WTC11 (cell line): ENCODE measurements at regions not wholly inside any gene's neighbourhood (a gene's known extent, or its start where the extent isn't known, plus 50 kb on each side); places are given as distances from the start of the nearest gene placed in this dataset.
A peak's percentile ranks its signal among the peaks of the same experiment; 100 is the strongest.

Experiments used
- ATAC-seq: fragments of 200-7000 bp; cut with Tn5 transposase; 2 replicates; pipeline ENCODE4 v1.10.0; 2021; ENCODE audit warnings: mild to moderate bottlenecking, moderate library complexity
- CTCF ChIA-PET: fragments of 300-600 bp; sonication (Branson Sonifier 250); formaldehyde crosslinking; loops from one replicate; lab custom pipeline; 2021; ENCODE audit warnings: antibody characterized with exemption; lab: Charles Lee
- POLR2A ChIA-PET: fragments of 350-600 bp; sonication (Branson Sonifier 250); formaldehyde crosslinking; loops from one replicate; lab custom pipeline; 2021; ENCODE audit warnings: antibody characterized with exemption; lab: Charles Lee
- DNase-seq: peaks from one replicate; pipeline ENCODE4 v3.0.0; 2021; ENCODE audit warnings: low spot score
- H3K27ac Mint-ChIP-seq: 2 replicates; pipeline ENCODE4 v1.8.0; 2021; ENCODE audit warnings: mixed read lengths
- H3K27me3 Mint-ChIP-seq: 2 replicates; pipeline ENCODE4 v1.8.0; 2021; ENCODE audit warnings: low read depth, mild to moderate bottlenecking, moderate library complexity, mixed read lengths
- H3K36me3 Mint-ChIP-seq: 2 replicates; pipeline ENCODE4 v1.8.0; 2021; ENCODE audit warnings: mixed read lengths
- H3K4me1 Mint-ChIP-seq: 2 replicates; pipeline ENCODE4 v1.8.0; 2022; ENCODE audit warnings: mixed read lengths
- H3K4me3 Mint-ChIP-seq: 2 replicates; pipeline ENCODE4 v1.8.0; 2021; ENCODE audit warnings: mild to moderate bottlenecking, moderate library complexity, mixed read lengths
- H3K9me3 Mint-ChIP-seq: 2 replicates; pipeline ENCODE4 v1.8.0; 2021; ENCODE audit warnings: mixed read lengths
- ATF3 ChIP-seq: sonication (generic); formaldehyde crosslinking; conservative IDR thresholded peaks from 2 replicates; pipeline ENCODE4 v1.8.1; 2022; ENCODE audit warnings: mild to moderate bottlenecking, missing genetic modification reagents
- EMX1 ChIP-seq: fragments of 250-450 bp; sonication (Bioruptor Pico); IDR thresholded peaks from 2 replicates; pipeline ENCODE4 v1.8.0; 2021; ENCODE audit warnings: mild to moderate bottlenecking
- ERG ChIP-seq: fragments of 250-450 bp; sonication (Bioruptor Pico); IDR thresholded peaks from 2 replicates; pipeline ENCODE4 v1.8.0; 2021; ENCODE audit warnings: mild to moderate bottlenecking
- FOXP1 ChIP-seq: sonication (generic); formaldehyde crosslinking; IDR thresholded peaks from 2 replicates; pipeline ENCODE4 v1.8.0; 2022; ENCODE audit warnings: missing genetic modification reagents, mild to moderate bottlenecking, moderate library complexity, borderline replicate concordance
- HMGXB4 ChIP-seq: sonication (generic); formaldehyde crosslinking; IDR thresholded peaks from 2 replicates; pipeline ENCODE4 v1.8.1; 2023; ENCODE audit warnings: mild to moderate bottlenecking, moderate library complexity, missing genetic modification reagents
- IRF2 ChIP-seq: sonication (generic); formaldehyde crosslinking; IDR thresholded peaks from 2 replicates; pipeline ENCODE4 v1.8.0; 2022; ENCODE audit warnings: low read depth, missing genetic modification reagents, borderline replicate concordance
- JAZF1 ChIP-seq: fragments of 250-450 bp; sonication (Bioruptor Pico); IDR thresholded peaks from 2 replicates; pipeline ENCODE4 v1.9.0; 2021; ENCODE audit warnings: moderate library complexity, mild to moderate bottlenecking, inconsistent platforms
- OVOL2 ChIP-seq: fragments of 250-450 bp; sonication (Bioruptor Pico); IDR thresholded peaks from 2 replicates; pipeline ENCODE4 v1.9.0; 2021; ENCODE audit warnings: mild to moderate bottlenecking, borderline replicate concordance
- PRRX2 ChIP-seq: fragments of 250-450 bp; sonication (Bioruptor Pico); IDR thresholded peaks from 2 replicates; pipeline ENCODE4 v1.8.0; 2021; ENCODE audit warnings: mild to moderate bottlenecking
- SMAD4 ChIP-seq: sonication (generic); formaldehyde crosslinking; IDR thresholded peaks from 2 replicates; pipeline ENCODE4 v1.8.0; 2022; ENCODE audit warnings: mild to moderate bottlenecking, missing genetic modification reagents
- TEAD1 ChIP-seq: sonication (generic); formaldehyde crosslinking; IDR thresholded peaks from 2 replicates; pipeline ENCODE4 v1.8.0; 2022; ENCODE audit warnings: mild to moderate bottlenecking, missing genetic modification reagents
- ZMAT4 ChIP-seq: fragments of 250-450 bp; sonication (Bioruptor Pico); IDR thresholded peaks from 2 replicates; pipeline ENCODE4 v1.9.0; 2021; ENCODE audit warnings: mild to moderate bottlenecking
- ZNF138 ChIP-seq: sonication (generic); formaldehyde crosslinking; conservative IDR thresholded peaks from 2 replicates; pipeline ENCODE4 v1.8.1; 2022; ENCODE audit warnings: mild to moderate bottlenecking, moderate library complexity, missing genetic modification reagents
- ZNF396 ChIP-seq: fragments of 250-450 bp; sonication (Bioruptor Pico); IDR thresholded peaks from 2 replicates; pipeline ENCODE4 v1.8.0; 2021; ENCODE audit warnings: mild to moderate bottlenecking, moderate library complexity, borderline replicate concordance
- ZNF532 ChIP-seq: fragments of 250-450 bp; sonication (Bioruptor Pico); IDR thresholded peaks from 2 replicates; pipeline ENCODE4 v1.9.0; 2021; ENCODE audit warnings: mild to moderate bottlenecking, borderline replicate concordance
- ZNF671 ChIP-seq: fragments of 250-450 bp; sonication (Bioruptor Pico); IDR thresholded peaks from 2 replicates; pipeline ENCODE4 v1.8.0; 2021; ENCODE audit warnings: mild to moderate bottlenecking
- TF ChIP-seq, protein P1 (sequence below): sonication (generic); formaldehyde crosslinking; IDR thresholded peaks from 2 replicates; pipeline ENCODE4 v1.8.1; 2022; ENCODE audit warnings: low read depth, missing genetic modification reagents, borderline replicate concordance
- TF ChIP-seq, protein P2 (sequence below): sonication (generic); formaldehyde crosslinking; IDR thresholded peaks from 2 replicates; pipeline ENCODE4 v1.8.0; 2023; ENCODE audit warnings: mild to moderate bottlenecking, missing genetic modification reagents
- TF ChIP-seq, protein P3 (sequence below): sonication (generic); formaldehyde crosslinking; IDR thresholded peaks from 2 replicates; pipeline ENCODE4 v1.8.1; 2023; ENCODE audit warnings: mild to moderate bottlenecking, missing genetic modification reagents, moderate library complexity

DNA sequence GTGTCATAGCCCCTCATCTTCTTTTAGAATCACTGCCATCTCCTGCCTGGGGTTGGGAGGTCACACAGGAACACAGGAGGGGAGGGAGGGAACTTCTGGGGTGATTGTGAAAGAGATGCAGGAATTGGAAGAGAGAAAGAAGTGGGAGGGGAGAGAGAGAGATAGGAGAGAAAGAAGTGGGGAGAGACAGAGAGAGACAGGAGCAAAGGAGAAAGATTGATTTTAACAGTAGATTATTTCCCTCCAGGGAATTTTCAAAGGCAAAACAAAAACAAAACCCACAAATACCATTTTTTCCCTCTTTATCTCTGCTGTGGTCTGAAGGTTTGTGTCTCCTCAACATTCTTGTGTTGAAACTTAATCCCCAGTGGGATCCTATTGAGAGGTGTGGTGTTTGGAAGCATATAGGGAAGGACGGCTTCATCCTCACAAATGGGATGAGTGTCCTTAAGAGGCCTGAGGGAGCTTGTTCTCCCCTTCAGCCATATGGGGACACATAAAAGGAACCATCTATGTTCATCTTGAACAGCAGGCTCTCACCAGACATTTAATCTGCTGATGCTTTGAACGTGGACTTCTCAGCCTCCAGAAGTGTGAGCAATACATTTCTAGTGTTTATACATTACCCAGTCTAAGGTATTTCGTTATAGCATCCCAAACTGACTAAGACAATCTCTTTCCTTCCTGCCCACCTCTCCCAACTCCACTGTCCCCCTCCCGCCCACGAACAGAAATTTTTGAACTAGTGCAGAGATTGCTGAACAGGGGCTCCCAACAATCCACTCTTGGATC, 134.9 kb upstream of the MAX start:
- H3K4me3 Mint-ChIP-seq = no peak overlapping the region
- ChIA-PET POLR2A (no interaction called here), CTCF (no interaction called here)
- no peaks in the 10 kb centered on the region for H3K36me3 Mint-ChIP-seq
- H3K27ac Mint-ChIP-seq = no peak overlapping the region
- ATAC-seq = no peak
- no peaks in the 10 kb centered on the region for H3K27me3 Mint-ChIP-seq
- DNase-seq = no peak
- TF ChIP-seq PRRX2 (CRISPR knock-in tag) (no peak), ZNF396 (CRISPR knock-in tag) (no peak), EMX1 (CRISPR knock-in tag) (no peak), ZMAT4 (no peak), FOXP1 (CRISPR knock-in tag) (no peak), ATF3 (CRISPR knock-in tag) (no peak)
- TF ChIP-seq, protein P1, sequence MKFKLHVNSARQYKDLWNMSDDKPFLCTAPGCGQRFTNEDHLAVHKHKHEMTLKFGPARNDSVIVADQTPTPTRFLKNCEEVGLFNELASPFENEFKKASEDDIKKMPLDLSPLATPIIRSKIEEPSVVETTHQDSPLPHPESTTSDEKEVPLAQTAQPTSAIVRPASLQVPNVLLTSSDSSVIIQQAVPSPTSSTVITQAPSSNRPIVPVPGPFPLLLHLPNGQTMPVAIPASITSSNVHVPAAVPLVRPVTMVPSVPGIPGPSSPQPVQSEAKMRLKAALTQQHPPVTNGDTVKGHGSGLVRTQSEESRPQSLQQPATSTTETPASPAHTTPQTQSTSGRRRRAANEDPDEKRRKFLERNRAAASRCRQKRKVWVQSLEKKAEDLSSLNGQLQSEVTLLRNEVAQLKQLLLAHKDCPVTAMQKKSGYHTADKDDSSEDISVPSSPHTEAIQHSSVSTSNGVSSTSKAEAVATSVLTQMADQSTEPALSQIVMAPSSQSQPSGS (CRISPR knock-in tag) = no peak
- TF ChIP-seq, protein P2, sequence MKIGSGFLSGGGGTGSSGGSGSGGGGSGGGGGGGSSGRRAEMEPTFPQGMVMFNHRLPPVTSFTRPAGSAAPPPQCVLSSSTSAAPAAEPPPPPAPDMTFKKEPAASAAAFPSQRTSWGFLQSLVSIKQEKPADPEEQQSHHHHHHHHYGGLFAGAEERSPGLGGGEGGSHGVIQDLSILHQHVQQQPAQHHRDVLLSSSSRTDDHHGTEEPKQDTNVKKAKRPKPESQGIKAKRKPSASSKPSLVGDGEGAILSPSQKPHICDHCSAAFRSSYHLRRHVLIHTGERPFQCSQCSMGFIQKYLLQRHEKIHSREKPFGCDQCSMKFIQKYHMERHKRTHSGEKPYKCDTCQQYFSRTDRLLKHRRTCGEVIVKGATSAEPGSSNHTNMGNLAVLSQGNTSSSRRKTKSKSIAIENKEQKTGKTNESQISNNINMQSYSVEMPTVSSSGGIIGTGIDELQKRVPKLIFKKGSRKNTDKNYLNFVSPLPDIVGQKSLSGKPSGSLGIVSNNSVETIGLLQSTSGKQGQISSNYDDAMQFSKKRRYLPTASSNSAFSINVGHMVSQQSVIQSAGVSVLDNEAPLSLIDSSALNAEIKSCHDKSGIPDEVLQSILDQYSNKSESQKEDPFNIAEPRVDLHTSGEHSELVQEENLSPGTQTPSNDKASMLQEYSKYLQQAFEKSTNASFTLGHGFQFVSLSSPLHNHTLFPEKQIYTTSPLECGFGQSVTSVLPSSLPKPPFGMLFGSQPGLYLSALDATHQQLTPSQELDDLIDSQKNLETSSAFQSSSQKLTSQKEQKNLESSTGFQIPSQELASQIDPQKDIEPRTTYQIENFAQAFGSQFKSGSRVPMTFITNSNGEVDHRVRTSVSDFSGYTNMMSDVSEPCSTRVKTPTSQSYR (CRISPR knock-in tag) = no peak
- H3K4me1 Mint-ChIP-seq = peaks cover 23% of the 10 kb centered on the region
- H3K9me3 Mint-ChIP-seq = no peaks in the 10 kb centered on the region

GRCh38 chr14:65237941-65238340, 135.6 kb upstream of the MAX start:
- ATAC-seq (peak; percentile 79), DNase-seq (no peak)
- Mint-ChIP-seq H3K27me3 (no peaks in the 10 kb centered on the region), H3K4me1 (peaks cover 23% of the 10 kb centered on the region), H3K4me3 (no peak overlapping the region), H3K36me3 (no peaks in the 10 kb centered on the region), H3K9me3 (no peaks in the 10 kb centered on the region), H3K27ac (no peak overlapping the region)
- POLR2A ChIA-PET = interaction anchor here (1.1 kb wide), 1 partner anchor 18 kb away, joined by 3 read pairs; no protein-coding TSS in a partner anchor
- CTCF ChIA-PET = no interaction called here
- TF ChIP-seq PRRX2 (CRISPR knock-in tag) = no peak
- TF ChIP-seq ZNF138 = no peak
- TF ChIP-seq ZNF532 = no peak
- TF ChIP-seq, protein P3, sequence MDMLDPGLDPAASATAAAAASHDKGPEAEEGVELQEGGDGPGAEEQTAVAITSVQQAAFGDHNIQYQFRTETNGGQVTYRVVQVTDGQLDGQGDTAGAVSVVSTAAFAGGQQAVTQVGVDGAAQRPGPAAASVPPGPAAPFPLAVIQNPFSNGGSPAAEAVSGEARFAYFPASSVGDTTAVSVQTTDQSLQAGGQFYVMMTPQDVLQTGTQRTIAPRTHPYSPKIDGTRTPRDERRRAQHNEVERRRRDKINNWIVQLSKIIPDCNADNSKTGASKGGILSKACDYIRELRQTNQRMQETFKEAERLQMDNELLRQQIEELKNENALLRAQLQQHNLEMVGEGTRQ (CRISPR knock-in tag) = no peak
- TF ChIP-seq JAZF1 (CRISPR knock-in tag) = no peak
- TF ChIP-seq, protein P1 (CRISPR knock-in tag) = no peak
- no peak for TF ChIP-seq HMGXB4 (CRISPR knock-in tag)
- no peak for TF ChIP-seq ERG (CRISPR knock-in tag)
- no peak for TF ChIP-seq SMAD4
- TF ChIP-seq IRF2 (CRISPR knock-in tag) = no peak
- TF ChIP-seq TEAD1 (CRISPR knock-in tag) = no peak
- no peak for TF ChIP-seq ZNF671 (CRISPR knock-in tag)
- no peak for TF ChIP-seq OVOL2 (CRISPR knock-in tag)
